Smooth muscle cell (in vitro differentiated cells): ENCODE measurements at regions not wholly inside any gene's neighbourhood (a gene's known extent, or its start where the extent isn't known, plus 50 kb on each side); places are given as distances from the start of the nearest gene placed in this dataset.

Source experiments
- DNase-seq: peaks from one replicate; lab custom pipeline; 2025; ENCODE audit not compliant: unreplicated experiment; lab: John Stamatoyannopoulos, UW
- H2AFZ ChIP-seq: fragments of 200-600 bp; sonication (generic); 2 replicates; pipeline ENCODE4 v1.6.0; 2016; ENCODE audit warnings: antibody characterized with exemption, low read depth, mild to moderate bottlenecking
- H3F3A ChIP-seq: fragments of 200-600 bp; sonication (generic); 2 replicates; pipeline ENCODE4 v1.6.0; 2017; ENCODE audit warnings: antibody characterized with exemption, low read depth
- H3K27ac ChIP-seq: fragments of 200-600 bp; sonication (generic); 2 replicates; pipeline ENCODE4 v1.5.1; 2016; ENCODE audit warnings: low read depth, mild to moderate bottlenecking
- H3K27me3 ChIP-seq: fragments of 200-600 bp; sonication (generic); 2 replicates; pipeline ENCODE4 v1.6.1; 2016; ENCODE audit warnings: low read depth, mild to moderate bottlenecking
- H3K36me3 ChIP-seq: fragments of 200-600 bp; sonication (generic); 2 replicates; pipeline ENCODE4 v1.5.1; 2016; ENCODE audit warnings: low read depth
- H3K4me1 ChIP-seq: fragments of 200-600 bp; sonication (generic); 2 replicates; pipeline ENCODE4 v1.5.1; 2016; ENCODE audit warnings: low read depth
- H3K4me2 ChIP-seq: fragments of 200-600 bp; sonication (generic); 2 replicates; pipeline ENCODE4 v1.6.0; 2016; ENCODE audit warnings: mild to moderate bottlenecking
- H3K4me3 ChIP-seq: fragments of 200-600 bp; sonication (generic); 2 replicates; pipeline ENCODE4 v1.5.1; 2016; ENCODE audit warnings: mild to moderate bottlenecking
- H3K79me2 ChIP-seq: fragments of 200-600 bp; sonication (generic); 2 replicates; pipeline ENCODE4 v1.6.0; 2016; ENCODE audit warnings: low read depth, mild to moderate bottlenecking
- H3K9ac ChIP-seq: fragments of 200-600 bp; sonication (generic); 2 replicates; pipeline ENCODE4 v1.6.0; 2016; ENCODE audit warnings: low read depth
- H3K9me3 ChIP-seq: fragments of 200-600 bp; sonication (generic); replicated peaks from 2 replicates; pipeline ENCODE4 v1.5.1; 2016; ENCODE audit warnings: low read depth
- H4K20me1 ChIP-seq: fragments of 200-600 bp; sonication (generic); 2 replicates; pipeline ENCODE4 v1.6.0; 2016; ENCODE audit warnings: low read depth
- WGBS: methylation state at CpG from one replicate; pipeline ENCODE4 v1.1.7; 2016; ENCODE audit warnings: low lambda C conversion rate; 5-methylcytosine and 5-hydroxymethylcytosine counted together
- TF ChIP-seq, protein P1 (sequence below): fragments of 200-600 bp; sonication (generic); IDR thresholded peaks from 2 replicates; pipeline ENCODE4 v1.5.1; 2017; ENCODE audit warnings: borderline replicate concordance, mild to moderate bottlenecking, antibody characterized with exemption; ENCODE audit not compliant: insufficient read depth, poor library complexity, severe bottlenecking

DNA sequence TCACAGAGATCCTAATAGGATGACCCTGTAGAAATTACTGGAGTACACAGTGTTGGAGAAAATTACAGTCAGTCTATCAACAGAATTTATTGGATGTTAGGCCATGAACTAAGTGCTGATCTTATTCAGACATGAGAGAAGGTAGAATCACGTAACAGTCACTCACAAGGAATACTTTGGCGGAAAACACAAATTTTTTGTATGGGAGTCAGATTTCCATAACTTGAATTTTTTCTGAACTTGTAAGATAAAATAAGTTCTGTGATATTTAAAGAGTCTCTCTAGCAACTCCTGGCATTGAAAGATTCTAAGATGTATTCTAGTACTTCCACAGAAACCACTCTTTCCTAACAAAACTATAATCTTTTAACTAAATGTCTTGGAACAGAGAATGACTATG is 178.8 kb upstream of the MME start:
- WGBS, result 100% methylated on average over 2 of the region's 2 CpGs
- Histone ChIP-seq H3K9me3 (no peaks in the 10 kb centered on the region), H3K27me3 (no peaks in the 10 kb centered on the region), H3K79me2 (no peaks in the 10 kb centered on the region), H3K9ac (no peak overlapping the region), H3K27ac (no peak overlapping the region), H3K36me3 (no peaks in the 10 kb centered on the region), H3K4me3 (no peak overlapping the region), H2AFZ (peak overlapping the region; percentile 5), H4K20me1 (no peaks in the 10 kb centered on the region), H3F3A (no peaks in the 10 kb centered on the region), H3K4me2 (no peak overlapping the region), H3K4me1 (no peaks in the 10 kb centered on the region)
- TF ChIP-seq, protein P1, sequence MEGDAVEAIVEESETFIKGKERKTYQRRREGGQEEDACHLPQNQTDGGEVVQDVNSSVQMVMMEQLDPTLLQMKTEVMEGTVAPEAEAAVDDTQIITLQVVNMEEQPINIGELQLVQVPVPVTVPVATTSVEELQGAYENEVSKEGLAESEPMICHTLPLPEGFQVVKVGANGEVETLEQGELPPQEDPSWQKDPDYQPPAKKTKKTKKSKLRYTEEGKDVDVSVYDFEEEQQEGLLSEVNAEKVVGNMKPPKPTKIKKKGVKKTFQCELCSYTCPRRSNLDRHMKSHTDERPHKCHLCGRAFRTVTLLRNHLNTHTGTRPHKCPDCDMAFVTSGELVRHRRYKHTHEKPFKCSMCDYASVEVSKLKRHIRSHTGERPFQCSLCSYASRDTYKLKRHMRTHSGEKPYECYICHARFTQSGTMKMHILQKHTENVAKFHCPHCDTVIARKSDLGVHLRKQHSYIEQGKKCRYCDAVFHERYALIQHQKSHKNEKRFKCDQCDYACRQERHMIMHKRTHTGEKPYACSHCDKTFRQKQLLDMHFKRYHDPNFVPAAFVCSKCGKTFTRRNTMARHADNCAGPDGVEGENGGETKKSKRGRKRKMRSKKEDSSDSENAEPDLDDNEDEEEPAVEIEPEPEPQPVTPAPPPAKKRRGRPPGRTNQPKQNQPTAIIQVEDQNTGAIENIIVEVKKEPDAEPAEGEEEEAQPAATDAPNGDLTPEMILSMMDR, result no peak
- no peak for DNase-seq

DNA sequence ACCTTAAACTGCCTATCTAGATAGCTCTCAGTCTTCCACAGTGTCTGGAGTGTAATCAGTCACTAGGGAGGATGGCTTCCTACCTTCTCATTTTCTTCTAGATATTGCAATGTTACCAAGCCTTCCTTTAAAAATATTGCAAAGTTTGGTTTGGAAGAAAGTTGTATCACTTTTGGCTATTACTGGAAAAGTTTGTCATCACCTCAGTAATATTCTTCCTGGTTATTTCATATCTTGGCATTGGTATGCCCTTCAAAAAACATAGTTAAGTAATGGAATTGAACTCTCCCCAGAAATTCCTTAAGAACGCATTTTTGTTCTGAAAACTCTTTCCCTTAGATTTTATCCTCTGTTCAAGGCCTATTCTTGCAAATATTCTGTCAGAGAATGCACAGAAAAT is 179.3 kb upstream of the MME start:
- Histone ChIP-seq H3K9me3 (no peaks in the 10 kb centered on the region), H2AFZ (peak overlapping the region; percentile 5), H3K36me3 (no peaks in the 10 kb centered on the region), H3K27me3 (no peaks in the 10 kb centered on the region), H3K9ac (no peak overlapping the region), H3K27ac (no peak overlapping the region), H3K79me2 (no peaks in the 10 kb centered on the region), H3K4me1 (no peaks in the 10 kb centered on the region), H4K20me1 (no peaks in the 10 kb centered on the region), H3F3A (no peaks in the 10 kb centered on the region), H3K4me2 (no peak overlapping the region), H3K4me3 (no peak overlapping the region)
- TF ChIP-seq, protein P1, result no peak
- DNase-seq, result no peak
- 97% methylated on average over 1 of the region's 1 CpG for WGBS

DNA sequence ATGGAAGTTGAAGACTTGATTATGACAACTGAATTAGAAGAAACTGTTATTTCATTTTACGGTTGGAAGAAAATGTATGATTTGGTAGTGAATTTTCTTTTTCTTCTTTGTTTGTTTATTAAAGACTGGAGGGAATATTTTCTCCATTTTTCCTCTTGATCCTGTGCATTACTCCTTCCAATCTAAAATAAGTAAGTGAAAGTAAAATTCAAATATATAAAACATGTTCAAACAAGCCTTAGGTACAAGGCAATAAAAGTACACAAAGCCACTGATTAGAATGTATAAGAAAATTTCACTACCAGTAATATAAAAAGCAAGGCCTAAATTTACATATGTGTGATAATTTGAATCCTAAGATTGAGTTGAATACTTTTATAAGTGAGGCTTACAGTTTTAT is 181.2 kb upstream of the MME start:
- no peak overlapping the region for H3K27ac ChIP-seq
- no peaks in the 10 kb centered on the region for H3K36me3 ChIP-seq
- no peak overlapping the region for H3K4me2 ChIP-seq
- H3K27me3 ChIP-seq, result no peaks in the 10 kb centered on the region
- peak overlapping the region; percentile 2 for H2AFZ ChIP-seq
- H3F3A ChIP-seq, result no peaks in the 10 kb centered on the region
- 93% methylated on average over 1 of the region's 1 CpG for WGBS
- no peak overlapping the region for H3K9ac ChIP-seq
- H3K79me2 ChIP-seq, result no peaks in the 10 kb centered on the region
- TF ChIP-seq, protein P1, result no peak
- no peaks in the 10 kb centered on the region for H4K20me1 ChIP-seq
- no peak overlapping the region for H3K4me3 ChIP-seq
- H3K4me1 ChIP-seq, result no peaks in the 10 kb centered on the region
- no peaks in the 10 kb centered on the region for H3K9me3 ChIP-seq
- no peak for DNase-seq

DNA sequence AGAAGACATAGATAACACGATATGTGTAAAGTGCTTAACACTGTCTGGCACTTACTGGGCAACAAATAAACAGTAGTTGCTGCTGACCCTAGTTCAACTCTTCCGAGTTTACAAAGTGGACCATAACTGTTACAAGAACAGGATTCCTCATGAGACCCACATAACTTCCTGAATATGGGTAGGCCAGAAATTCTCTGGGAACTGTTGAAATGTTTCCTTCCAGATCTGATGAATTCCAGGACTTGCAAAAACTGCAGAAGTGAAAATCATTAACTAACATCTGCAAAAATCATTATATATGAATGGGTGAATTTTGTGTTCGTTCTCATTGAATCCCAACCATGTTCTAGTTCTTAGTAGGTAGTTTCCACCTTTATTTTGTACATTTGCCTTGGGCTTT is 181.7 kb upstream of the MME start:
- Histone ChIP-seq H3K4me1 (no peaks in the 10 kb centered on the region), H3K36me3 (no peaks in the 10 kb centered on the region), H3K27ac (no peak overlapping the region), H3F3A (no peaks in the 10 kb centered on the region), H3K9me3 (no peaks in the 10 kb centered on the region), H3K4me3 (no peak overlapping the region), H3K27me3 (no peaks in the 10 kb centered on the region), H3K79me2 (no peaks in the 10 kb centered on the region), H3K9ac (no peak overlapping the region), H4K20me1 (no peaks in the 10 kb centered on the region), H3K4me2 (no peak overlapping the region), H2AFZ (peak overlapping the region; percentile 2)
- 83% methylated on average over 3 of the region's 3 CpGs for WGBS
- TF ChIP-seq, protein P1, result no peak
- DNase-seq, result no peak
